SU-DHL-6 (cell line): ENCODE measurements at regions not wholly inside any gene's neighbourhood (a gene's known extent, or its start where the extent isn't known, plus 50 kb on each side); places are given as distances from the start of the nearest gene placed in this dataset.

ENCODE experiments used
- H2AFZ ChIP-seq: fragments of 200-600 bp; sonication (generic); 2 replicates; pipeline ENCODE4 v1.6.1; 2014; ENCODE audit warnings: low read depth, mild to moderate bottlenecking, moderate library complexity, mixed read lengths, antibody characterized with exemption, low read length; ENCODE audit not compliant: severe bottlenecking
- H3F3A ChIP-seq: fragments of 200-600 bp; shearing (Covaris generic); 2 replicates; pipeline ENCODE4 v1.6.0; 2016; ENCODE audit warnings: antibody characterized with exemption, mild to moderate bottlenecking; ENCODE audit not compliant: insufficient read depth
- H3K27ac ChIP-seq: fragments of 200-600 bp; sonication (generic); 2 replicates; pipeline ENCODE4 v1.5.1; 2016; ENCODE audit warnings: low read depth, mild to moderate bottlenecking, low read length, moderate library complexity, mixed read lengths
- H3K27me3 ChIP-seq: fragments of 200-600 bp; sonication (generic), shearing (Covaris generic); 2 replicates; pipeline ENCODE4 v1.6.0; 2014; ENCODE audit warnings: mild to moderate bottlenecking, low read length
- H3K36me3 ChIP-seq: fragments of 200-600 bp; sonication (generic); 2 replicates; pipeline ENCODE4 v1.6.1; 2014; ENCODE audit warnings: mild to moderate bottlenecking, low read length, mixed read lengths
- H3K4me2 ChIP-seq: fragments of 300-600, 200-600 bp; shearing (Covaris generic), sonication (generic); 2 replicates; pipeline ENCODE4 v1.6.0; 2014; ENCODE audit warnings: low read length, low read depth, mild to moderate bottlenecking; ENCODE audit not compliant: poor library complexity, severe bottlenecking
- H3K4me3 ChIP-seq: fragments of 200-600 bp; sonication (generic); 2 replicates; pipeline ENCODE4 v1.5.1; 2014; ENCODE audit warnings: antibody characterized with exemption, low read length, mild to moderate bottlenecking, mixed read lengths; ENCODE audit not compliant: insufficient read depth, poor library complexity, severe bottlenecking
- H3K79me2 ChIP-seq: fragments of 200-600 bp; sonication (generic); 2 replicates; pipeline ENCODE4 v1.6.1; 2014; ENCODE audit warnings: mild to moderate bottlenecking, low read length, moderate library complexity; ENCODE audit not compliant: insufficient read depth
- H3K9ac ChIP-seq: fragments of 200-600 bp; sonication (generic); 2 replicates; pipeline ENCODE4 v1.7.0; 2014; ENCODE audit warnings: mild to moderate bottlenecking, low read length
- H3K9me2 ChIP-seq: fragments of 200-600 bp; sonication (generic); replicated peaks from 2 replicates; pipeline ENCODE4 v1.6.1; 2014; ENCODE audit warnings: low read length; ENCODE audit not compliant: insufficient read depth
- H3K9me3 ChIP-seq: fragments of 200-600 bp; sonication (generic); 2 replicates; pipeline ENCODE4 v1.6.1; 2014; ENCODE audit warnings: low read length, mixed read lengths; ENCODE audit not compliant: insufficient read depth
- H4K20me1 ChIP-seq: fragments of 200-600 bp; sonication (generic); 2 replicates; pipeline ENCODE4 v1.6.1; 2014; ENCODE audit warnings: low read depth, mild to moderate bottlenecking, antibody characterized with exemption, low read length, moderate library complexity, mixed read lengths
- EZH2phosphoT487 ChIP-seq: fragments of 200-600 bp; sonication (generic), shearing (Covaris generic); conservative IDR thresholded peaks from 2 replicates; pipeline ENCODE4 v1.6.1; 2018; ENCODE audit warnings: mild to moderate bottlenecking, antibody characterized with exemption, low read length, moderate library complexity, mixed read lengths
- TF ChIP-seq, protein P1 (sequence below): fragments of 200-600 bp; sonication (generic); IDR thresholded peaks from one replicate; pipeline ENCODE4 v1.5.1; 2017; ENCODE audit warnings: antibody characterized with exemption, mild to moderate bottlenecking, low read length, moderate library complexity; ENCODE audit not compliant: insufficient read depth, poor library complexity, severe bottlenecking

DNA sequence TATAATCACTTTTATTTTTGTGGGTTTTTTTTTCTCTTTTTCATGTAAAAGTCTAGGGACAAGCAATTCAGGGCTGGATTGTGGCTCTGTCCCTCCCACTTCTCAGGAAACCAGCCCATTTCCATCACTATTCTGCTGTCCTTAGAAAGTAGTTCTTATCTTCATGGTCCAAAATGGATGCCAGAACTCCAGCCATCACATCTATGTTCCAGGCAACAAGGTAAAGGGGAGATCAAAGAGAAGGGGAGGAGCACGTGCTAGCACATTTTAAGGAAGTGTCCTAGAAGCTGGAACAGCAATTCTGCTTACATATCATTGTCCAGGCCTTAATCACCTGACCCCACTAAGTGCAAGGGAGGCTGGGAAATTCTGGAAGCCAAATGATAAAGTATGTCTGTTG lies 181.1 kb upstream of the C2CD4B start:
- no peak overlapping the region for H3K27ac ChIP-seq
- H2AFZ ChIP-seq, result no peak overlapping the region
- H4K20me1 ChIP-seq, result no peaks in the 10 kb centered on the region
- H3K36me3 ChIP-seq, result no peaks in the 10 kb centered on the region
- TF ChIP-seq, protein P1, sequence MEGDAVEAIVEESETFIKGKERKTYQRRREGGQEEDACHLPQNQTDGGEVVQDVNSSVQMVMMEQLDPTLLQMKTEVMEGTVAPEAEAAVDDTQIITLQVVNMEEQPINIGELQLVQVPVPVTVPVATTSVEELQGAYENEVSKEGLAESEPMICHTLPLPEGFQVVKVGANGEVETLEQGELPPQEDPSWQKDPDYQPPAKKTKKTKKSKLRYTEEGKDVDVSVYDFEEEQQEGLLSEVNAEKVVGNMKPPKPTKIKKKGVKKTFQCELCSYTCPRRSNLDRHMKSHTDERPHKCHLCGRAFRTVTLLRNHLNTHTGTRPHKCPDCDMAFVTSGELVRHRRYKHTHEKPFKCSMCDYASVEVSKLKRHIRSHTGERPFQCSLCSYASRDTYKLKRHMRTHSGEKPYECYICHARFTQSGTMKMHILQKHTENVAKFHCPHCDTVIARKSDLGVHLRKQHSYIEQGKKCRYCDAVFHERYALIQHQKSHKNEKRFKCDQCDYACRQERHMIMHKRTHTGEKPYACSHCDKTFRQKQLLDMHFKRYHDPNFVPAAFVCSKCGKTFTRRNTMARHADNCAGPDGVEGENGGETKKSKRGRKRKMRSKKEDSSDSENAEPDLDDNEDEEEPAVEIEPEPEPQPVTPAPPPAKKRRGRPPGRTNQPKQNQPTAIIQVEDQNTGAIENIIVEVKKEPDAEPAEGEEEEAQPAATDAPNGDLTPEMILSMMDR, result no peak
- no peak for TF ChIP-seq EZH2phosphoT487
- H3F3A ChIP-seq, result no peaks in the 10 kb centered on the region
- H3K9me2 ChIP-seq, result no peaks in the 10 kb centered on the region
- H3K9me3 ChIP-seq, result no peaks in the 10 kb centered on the region
- no peak overlapping the region for H3K4me3 ChIP-seq
- H3K79me2 ChIP-seq, result no peaks in the 10 kb centered on the region
- H3K4me2 ChIP-seq, result no peak overlapping the region
- H3K9ac ChIP-seq, result no peak overlapping the region
- no peaks in the 10 kb centered on the region for H3K27me3 ChIP-seq

DNA sequence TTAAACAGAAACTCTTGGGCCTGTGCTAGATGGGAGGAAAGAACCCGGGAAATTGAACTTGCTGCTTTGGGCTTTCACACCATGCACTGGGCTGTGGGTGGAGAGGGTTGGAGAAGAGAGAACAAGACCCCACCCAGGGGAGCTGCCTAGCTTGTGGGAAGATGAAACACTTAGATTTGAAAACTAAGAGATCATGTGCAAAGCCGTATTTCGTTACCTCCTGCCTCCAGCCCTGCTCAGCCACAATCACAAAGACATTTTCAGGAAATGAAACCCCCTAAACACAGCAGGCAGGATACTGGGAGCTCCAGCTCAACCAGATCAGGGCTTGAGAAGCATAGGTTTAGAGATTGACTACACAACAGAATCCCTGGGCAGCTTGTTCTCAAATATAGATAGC lies 183.0 kb upstream of the C2CD4B start:
- H3K36me3 ChIP-seq, result no peaks in the 10 kb centered on the region
- TF ChIP-seq, protein P1, result no peak
- no peak for TF ChIP-seq EZH2phosphoT487
- H3K9me2 ChIP-seq, result no peaks in the 10 kb centered on the region
- H3K9ac ChIP-seq, result no peak overlapping the region
- no peaks in the 10 kb centered on the region for H3K9me3 ChIP-seq
- H3K27ac ChIP-seq, result no peak overlapping the region
- no peak overlapping the region for H2AFZ ChIP-seq
- H4K20me1 ChIP-seq, result no peaks in the 10 kb centered on the region
- H3K27me3 ChIP-seq, result no peaks in the 10 kb centered on the region
- H3K4me2 ChIP-seq, result no peak overlapping the region
- H3K4me3 ChIP-seq, result no peak overlapping the region
- no peaks in the 10 kb centered on the region for H3K79me2 ChIP-seq
- no peaks in the 10 kb centered on the region for H3F3A ChIP-seq

DNA sequence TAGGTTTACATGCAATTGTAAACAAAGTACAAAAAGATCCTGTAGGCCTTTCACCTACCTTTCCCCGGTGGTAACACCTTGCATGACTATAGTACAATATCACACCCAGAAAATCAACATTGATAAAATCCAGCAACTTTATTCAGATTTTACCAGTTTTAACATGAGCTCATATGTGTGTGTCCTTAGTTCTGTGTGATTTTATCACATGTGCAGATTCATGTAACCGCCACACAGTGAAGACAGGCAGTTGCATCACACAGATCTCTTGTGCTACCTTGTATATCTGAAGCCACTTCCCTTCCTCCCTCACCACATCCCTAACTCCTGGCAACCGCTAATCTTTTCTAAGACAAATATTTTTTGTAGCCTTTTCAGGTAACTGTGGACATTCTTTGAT lies 183.5 kb upstream of the C2CD4B start:
- no peak overlapping the region for H3K9ac ChIP-seq
- H4K20me1 ChIP-seq, result no peaks in the 10 kb centered on the region
- H3F3A ChIP-seq, result no peaks in the 10 kb centered on the region
- TF ChIP-seq EZH2phosphoT487, result no peak
- TF ChIP-seq, protein P1, result no peak
- H3K27ac ChIP-seq, result no peak overlapping the region
- H3K4me3 ChIP-seq, result no peak overlapping the region
- no peak overlapping the region for H3K4me2 ChIP-seq
- no peaks in the 10 kb centered on the region for H3K9me3 ChIP-seq
- no peaks in the 10 kb centered on the region for H3K27me3 ChIP-seq
- no peaks in the 10 kb centered on the region for H3K36me3 ChIP-seq
- H2AFZ ChIP-seq, result no peak overlapping the region
- no peaks in the 10 kb centered on the region for H3K79me2 ChIP-seq
- H3K9me2 ChIP-seq, result no peaks in the 10 kb centered on the region

DNA sequence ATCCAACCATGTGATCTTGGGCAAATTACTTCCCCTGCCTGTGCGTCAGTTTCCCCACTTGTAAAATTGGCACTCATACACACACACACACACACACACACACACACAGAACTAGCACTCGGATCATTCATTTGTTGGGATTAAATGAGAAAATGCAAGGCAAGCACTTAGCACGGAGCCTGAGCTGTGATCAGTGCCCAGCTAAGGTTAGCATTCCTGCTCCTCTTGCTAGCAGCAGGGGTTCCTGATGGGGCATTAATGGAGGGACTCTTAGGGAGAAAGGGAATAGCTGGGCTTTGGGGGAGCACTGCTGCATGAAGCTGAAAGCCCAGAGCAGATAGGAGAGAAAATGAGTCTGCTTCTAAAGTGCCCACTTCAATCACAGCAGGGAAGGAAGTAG lies 187.7 kb upstream of the C2CD4B start:
- TF ChIP-seq, protein P1, result no peak
- no peak for TF ChIP-seq EZH2phosphoT487
- H3K4me2 ChIP-seq, result no peak overlapping the region
- no peaks in the 10 kb centered on the region for H3K27me3 ChIP-seq
- H3F3A ChIP-seq, result no peaks in the 10 kb centered on the region
- no peaks in the 10 kb centered on the region for H3K79me2 ChIP-seq
- H3K36me3 ChIP-seq, result no peaks in the 10 kb centered on the region
- no peak overlapping the region for H3K27ac ChIP-seq
- H3K9me2 ChIP-seq, result no peaks in the 10 kb centered on the region
- H3K9me3 ChIP-seq, result no peaks in the 10 kb centered on the region
- H2AFZ ChIP-seq, result no peak overlapping the region
- no peak overlapping the region for H3K9ac ChIP-seq
- no peaks in the 10 kb centered on the region for H4K20me1 ChIP-seq
- no peak overlapping the region for H3K4me3 ChIP-seq
